ENCODE measurements at regions not wholly inside any gene's neighbourhood (a gene's known extent, or its start where the extent isn't known, plus 50 kb on each side); places are given as distances from the start of the nearest gene placed in this dataset.

DNA sequence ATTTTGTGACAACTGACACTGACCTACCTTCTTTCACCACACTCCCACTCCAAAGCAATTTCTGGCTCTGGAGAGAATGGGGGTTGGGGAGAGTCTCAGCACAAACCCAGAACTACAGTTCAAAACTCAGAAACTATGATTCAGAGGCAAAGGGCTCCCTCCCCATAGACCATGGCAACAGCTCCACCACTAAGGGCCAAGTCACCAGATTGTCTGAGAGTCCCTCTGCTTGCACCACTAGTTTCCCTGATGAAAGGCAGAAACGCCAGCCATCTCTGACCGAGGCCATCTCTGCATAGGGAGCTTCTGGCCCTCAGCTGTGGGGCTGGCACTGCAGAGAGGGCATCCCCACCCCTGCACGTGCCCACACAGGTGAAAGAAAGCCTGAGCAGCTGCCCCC is 112.4 kb upstream of the VSTM2B start:
- TF ChIP-seq, protein P1, sequence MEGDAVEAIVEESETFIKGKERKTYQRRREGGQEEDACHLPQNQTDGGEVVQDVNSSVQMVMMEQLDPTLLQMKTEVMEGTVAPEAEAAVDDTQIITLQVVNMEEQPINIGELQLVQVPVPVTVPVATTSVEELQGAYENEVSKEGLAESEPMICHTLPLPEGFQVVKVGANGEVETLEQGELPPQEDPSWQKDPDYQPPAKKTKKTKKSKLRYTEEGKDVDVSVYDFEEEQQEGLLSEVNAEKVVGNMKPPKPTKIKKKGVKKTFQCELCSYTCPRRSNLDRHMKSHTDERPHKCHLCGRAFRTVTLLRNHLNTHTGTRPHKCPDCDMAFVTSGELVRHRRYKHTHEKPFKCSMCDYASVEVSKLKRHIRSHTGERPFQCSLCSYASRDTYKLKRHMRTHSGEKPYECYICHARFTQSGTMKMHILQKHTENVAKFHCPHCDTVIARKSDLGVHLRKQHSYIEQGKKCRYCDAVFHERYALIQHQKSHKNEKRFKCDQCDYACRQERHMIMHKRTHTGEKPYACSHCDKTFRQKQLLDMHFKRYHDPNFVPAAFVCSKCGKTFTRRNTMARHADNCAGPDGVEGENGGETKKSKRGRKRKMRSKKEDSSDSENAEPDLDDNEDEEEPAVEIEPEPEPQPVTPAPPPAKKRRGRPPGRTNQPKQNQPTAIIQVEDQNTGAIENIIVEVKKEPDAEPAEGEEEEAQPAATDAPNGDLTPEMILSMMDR (conservative IDR thresholded peaks at IDR 0.05; ENCODE audit: low read depth, low read length), result no peak
- no peak for TF ChIP-seq EZH2 (IDR thresholded peaks at IDR 0.05; ENCODE audit: borderline replicate concordance, low read depth, low read length, poor library complexity, severe bottlenecking)

All from A673 (cell line).